Activated CD4-positive, alpha-beta T cell treated with anti-CD3 and anti-CD28 coated beads, Interleukin-2, amount 50 U/mL, for 4 hours (primary cell): ENCODE measurements at regions not wholly inside any gene's neighbourhood (a gene's known extent, or its start where the extent isn't known, plus 50 kb on each side); places are given as distances from the start of the nearest gene placed in this dataset.

Experiments
- DNase-seq, 2 experiments: peaks; one replicate each; pipeline ENCODE4 v3.0.0-alpha.2; 2020

DNA sequence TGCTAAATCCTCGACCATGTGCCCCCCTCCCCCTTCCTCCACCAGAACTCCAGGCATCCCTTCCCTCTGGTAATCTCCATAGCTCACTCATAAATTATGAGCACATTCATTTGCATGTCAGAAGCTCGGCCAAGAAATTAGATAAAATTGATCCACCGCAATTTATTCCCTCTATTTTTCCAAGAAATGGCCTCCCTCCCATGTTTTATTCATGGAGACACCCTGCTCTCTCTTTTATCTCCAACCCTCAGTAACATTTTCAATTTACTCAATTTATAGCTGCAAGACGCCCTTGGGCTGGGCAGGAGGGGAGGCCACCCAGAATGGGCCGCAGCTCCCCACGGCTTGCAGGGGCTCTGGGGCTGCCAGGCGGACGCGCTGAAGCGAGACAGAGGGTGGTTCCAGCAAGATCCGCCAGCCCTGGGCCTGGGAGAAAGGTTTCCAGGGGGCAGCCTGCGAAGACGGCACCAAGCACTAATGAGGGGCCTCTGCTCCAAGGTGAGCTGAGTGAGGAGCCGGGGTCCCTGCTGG is 54.7 kb upstream of the ZNF423 start:
- no peak for DNase-seq

DNA sequence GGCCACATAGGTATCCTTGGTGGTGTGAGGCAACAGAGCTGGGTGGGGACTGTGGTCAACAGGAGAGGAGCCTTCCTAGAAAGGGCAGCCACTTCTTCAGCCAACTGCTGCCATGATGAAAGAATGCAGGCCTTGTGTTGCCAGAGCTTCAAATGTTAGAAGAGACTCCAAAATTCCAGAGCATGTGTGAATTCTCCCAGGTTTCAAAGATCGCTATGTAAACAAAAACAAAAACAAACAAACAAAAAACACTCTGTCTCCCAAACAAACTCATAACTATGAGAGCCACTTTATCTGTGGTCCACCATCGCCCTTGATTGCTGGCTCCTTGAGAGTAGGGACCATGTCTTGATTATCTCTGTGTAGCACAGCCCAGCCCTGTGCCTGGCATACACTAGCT is 55.5 kb upstream of the ZNF423 start:
- no peak for DNase-seq

DNA sequence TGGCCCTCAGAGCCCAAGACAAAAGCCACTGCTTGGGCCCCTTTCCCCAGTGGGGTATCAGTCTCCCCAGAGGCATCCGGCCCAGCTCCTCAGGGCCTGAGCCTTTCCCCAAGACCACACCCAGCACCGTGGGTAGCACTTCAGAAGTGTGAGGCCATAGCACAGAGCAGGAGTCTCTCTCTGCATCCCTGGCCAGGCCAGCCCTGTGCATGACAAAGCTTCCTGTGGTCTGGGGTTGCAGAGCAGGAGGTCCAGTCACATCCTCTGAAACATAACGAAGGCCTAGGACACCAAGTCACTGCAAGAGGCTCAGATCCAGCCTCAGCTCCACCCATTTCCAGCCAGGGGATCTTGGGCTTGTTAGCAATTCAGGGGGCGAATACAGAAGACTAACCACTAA is 56.8 kb upstream of the ZNF423 start:
- no peak for DNase-seq

DNA sequence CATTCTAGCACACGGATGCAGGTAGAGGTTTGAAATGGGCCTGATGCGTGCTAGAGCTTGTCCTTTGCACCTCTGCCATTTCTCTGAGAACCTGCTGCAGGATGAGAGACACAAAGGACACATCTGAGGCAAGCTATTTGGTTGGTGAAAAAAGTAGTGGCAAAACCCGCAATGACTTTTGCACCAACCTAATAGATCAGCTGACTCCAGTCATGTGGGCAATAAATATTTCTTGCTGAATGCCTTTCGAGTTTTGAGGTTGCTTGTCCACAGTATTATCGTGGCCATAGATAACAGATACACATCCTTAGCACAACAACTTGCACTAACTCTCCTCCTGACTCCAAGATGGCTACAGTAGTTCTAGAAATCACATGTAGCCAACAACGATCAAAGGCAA is 57.8 kb upstream of the ZNF423 start:
- no peak for DNase-seq

DNA sequence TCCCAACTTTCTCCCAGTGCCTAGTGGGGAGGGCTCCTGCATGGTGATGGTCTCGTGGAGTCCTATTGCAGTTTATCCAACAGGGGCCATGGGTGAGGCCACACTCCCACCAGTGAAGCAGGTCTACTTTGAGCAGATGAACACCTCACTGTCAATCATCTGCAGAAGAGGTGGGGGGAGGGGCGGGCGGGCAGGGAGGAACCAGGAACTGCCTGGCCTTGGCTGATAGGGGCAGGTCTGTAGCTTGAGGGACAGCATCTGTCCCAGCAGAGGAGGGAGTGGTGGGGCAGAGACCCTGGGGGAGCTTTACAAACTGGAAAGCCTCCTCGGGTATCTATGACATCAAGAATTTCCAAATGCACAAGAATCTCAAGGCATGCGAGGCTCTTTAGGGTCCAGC is 58.7 kb upstream of the ZNF423 start:
- DNase-seq: no peak

DNA sequence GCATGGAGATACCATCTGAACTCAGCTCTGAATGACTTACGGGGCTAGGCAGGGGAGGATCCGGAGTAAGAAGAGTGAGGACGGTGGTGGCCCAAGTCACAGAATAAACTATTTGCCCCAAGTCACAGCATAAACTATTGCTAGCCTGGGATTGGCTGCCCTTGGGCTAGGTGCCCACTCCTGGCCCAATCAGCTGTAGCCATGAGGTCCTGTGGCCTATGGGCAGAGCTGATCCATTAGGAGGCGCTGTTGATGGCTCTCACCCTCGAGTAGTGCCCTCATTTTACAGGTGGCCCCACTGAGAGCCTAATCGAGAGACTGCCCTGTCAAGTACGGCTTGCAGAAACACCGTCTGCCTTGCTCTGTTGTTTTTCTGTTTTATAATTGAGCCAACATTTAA is 62.3 kb upstream of the ZNF423 start:
- no peak for DNase-seq

DNA sequence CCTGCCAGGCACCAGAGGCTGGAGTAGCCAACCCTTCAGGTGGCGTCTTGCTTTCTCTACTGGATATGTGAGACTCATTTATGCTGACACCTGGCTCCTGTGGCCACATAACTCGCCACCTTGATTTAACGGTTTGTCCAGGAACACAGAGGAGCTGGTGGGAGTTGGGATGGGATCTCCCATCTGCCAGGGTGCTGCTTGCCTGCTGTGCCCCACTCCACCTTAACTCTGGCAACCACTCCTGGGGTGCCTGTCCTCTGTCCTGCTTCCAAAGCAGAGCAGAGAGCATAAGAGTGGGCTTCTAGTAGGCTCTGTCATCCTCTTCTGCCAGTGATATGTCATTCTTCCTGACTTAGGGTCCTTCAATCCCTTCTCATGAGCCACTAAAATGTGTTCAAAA is 63.4 kb upstream of the ZNF423 start:
- DNase-seq: no peak

DNA sequence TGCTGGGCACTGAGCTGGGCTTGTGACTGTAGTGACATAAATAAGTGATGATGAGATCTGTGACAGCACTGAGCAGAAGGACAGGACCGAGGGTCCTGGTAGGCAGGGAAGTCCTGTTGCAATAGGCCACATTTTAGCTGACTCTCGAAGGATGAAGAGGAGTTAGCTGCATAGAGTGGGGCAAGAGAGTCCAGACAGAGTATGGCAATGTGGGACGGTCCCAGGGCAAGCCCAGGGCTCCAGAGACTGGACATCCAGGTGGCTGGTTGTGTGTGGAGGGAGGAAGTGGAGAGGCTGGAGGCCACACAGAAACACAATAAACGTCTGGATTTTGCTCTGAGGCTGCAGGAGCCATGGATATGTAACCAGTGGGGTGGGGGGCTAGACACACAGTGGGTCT is 64.5 kb upstream of the ZNF423 start:
- no peak for DNase-seq

DNA sequence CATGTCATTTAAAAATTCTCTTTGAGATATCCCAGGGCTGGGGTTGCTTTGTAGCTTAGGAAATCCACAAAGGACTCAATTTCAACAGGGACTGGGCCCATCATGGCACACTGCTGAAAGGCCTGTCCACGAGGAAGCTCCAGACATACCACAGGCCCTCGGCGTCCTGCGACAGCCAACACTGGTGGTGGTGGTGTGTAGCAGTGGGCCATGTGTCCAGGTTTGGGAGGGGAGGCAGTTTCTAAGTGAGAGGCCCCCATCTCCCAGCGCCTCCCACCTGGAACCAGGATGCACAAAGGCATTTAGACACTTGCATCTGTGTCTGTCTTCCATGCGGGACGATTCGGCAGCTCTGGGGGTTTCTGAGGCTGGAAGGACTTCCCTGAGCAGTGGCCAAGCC is 65.2 kb upstream of the ZNF423 start:
- no peak for DNase-seq

DNA sequence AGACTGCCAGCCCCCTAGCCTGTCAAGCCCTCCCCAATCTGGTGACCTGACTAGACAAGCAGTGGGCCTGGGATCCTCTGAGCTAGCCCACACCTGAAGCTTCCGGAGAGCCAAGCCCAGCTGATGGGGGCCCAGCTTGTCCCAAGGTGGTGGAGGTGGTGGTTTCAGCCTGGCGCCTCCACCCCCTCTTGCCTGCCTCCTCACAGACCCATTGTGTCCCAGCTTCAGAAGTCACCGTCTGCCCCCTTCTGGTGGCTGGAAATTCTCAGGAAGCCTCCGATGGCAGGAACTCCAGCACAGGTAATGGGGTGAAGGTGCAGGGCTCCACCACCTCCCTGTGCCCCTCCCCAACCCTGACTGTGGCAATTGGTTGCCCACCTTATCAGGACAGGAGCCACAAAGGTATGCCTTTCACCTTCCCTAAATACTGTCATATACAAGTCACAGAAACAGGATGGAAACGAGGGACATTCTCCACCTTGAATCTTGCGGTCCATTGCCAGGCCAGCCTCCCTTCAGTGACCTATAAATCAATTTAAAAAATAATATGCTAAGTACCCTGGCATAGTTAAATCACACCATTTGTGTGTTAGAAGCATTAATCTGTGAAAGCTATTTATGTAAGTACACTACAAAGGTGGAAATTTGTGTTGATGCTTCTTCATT is 66.0 kb upstream of the ZNF423 start:
- peak; percentile 34 to 35 for DNase-seq

DNA sequence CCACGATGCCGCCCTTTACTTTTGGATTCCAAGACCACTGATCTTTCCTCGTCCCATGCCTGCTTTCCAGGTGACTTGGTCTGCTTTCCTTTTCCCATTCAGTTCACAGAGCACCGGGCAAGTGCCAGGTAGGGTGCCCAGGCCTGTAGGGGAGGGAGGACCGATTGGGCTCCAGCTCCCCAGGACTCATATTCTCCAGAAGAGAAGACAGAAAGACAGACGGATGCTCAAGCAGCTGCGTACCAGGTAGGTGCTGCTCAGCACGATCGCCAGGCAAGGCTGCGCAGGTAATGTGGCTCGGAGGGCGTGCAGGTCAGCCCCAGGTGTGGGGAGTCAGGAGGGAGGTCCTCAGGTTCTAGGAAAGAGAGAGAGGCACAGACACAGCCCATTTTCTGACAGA is 67.5 kb upstream of the ZNF423 start:
- DNase-seq: no peak

DNA sequence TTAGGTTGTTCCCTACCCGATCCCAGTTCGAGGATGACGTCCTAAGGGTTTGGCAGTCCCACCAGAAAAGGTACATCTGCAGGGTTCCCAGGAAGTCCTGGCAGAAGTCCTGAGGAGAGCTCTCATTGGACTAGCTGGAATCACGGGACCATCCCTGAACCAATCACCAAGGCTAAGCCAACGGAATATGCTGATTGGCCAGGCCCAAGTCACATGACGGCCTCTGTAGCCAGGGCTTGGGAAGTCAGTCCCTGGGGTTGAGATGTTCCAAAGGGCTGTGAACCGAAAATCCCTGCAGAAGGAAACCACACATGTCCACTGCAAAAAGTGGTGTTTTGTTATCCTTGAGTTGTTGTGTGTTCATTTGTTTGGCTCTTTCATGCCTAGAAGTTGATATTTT is 68.2 kb upstream of the ZNF423 start:
- DNase-seq: no peak

DNA sequence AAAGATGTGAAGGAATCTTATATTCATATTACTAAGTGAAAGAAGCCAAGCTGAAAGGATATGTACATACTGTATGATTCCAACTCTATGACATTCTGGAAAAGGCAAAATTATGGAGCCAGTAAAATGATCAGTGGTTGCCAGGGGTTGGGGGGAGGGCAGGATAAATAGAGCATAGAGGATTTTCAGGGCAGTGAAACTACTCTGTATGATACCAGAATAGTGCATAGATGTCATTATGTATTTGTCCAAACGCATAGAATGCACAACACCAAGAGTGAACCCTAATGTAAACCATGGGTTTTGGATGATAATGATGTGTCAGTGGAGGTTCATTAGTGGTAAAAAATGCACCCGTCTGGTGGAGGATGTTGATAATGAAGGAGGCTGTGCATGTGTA is 71.0 kb upstream of the ZNF423 start:
- DNase-seq: no peak

DNA sequence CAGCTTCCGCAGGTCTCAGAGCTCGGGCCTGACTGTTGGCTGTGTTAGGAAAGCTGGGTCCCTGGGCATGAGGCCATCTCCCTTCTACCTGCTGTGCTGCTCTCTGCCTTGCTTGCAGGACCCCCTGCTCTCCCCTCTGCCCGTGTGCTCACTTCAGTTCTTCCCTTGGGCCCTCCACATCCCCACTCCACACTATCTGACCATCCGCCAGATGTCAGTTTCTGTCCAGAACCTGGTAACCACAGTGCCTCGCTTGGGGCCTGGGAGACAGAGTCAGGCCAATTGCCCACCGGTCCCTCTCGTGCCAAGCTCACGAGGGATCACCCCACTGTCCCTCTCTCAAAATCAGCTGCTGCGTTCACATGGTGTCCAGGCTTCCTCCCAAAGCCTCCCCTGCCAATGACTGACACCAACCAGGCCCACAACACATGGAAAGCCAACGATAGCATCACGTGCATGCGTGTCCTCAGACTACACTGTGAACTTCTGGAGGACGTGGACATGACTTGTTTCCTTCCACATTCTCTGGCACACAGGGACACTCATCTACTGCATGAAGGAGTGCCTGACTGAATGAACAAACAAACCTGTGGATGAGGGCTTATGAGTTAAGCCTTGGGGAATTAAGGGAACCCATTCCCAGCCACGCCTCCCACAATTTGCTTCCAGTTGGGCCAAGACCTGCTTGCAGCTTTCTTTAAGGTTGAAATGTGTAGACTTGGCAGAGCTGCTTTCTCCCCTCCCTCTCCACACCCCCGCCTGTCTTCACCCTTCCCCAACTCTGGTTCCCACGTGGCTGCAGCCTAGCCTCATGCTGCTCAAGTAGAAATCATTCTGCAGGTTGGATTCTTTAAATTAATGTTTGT is 72.5 kb upstream of the ZNF423 start:
- no peak for DNase-seq

DNA sequence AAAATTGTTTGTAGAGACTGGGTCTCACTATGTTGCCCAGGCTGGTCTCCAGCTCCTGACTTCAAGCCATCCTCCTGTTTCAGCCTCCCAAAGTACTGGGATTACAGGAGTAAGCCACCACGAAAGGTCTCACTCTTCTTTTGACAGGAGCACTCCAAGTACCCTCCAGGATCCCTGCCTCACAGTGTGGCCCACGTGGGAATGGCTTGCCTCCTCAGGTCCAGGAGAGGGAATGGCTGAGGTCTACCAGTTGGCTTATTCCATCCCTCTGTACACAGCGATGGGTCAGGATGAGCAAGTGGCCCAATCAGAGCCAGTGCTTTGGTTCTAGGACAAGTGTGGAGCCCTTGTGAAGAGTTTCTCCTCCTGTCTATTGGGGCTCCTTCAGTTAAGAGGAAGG is 73.7 kb upstream of the ZNF423 start:
- DNase-seq: no peak

DNA sequence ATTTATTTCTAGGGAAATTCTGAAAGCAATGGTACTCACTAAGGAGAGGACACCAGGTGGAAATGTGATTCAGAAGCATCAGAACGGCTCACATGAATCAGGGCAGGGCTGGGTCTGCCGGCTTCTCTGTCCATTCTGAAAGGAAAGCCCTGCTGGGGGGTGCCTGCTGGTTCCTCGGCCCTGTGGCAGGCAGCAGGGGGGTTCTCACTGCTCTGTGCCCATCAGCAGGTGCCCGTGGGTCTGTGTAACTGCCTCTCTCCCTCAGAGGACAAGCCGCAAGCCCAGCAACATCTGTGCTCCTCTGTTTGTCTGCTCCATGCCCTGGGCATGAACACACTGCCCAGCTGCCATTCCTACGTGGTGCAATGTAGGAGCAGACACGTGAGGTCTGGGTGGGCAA is 74.9 kb upstream of the ZNF423 start:
- DNase-seq: no peak

DNA sequence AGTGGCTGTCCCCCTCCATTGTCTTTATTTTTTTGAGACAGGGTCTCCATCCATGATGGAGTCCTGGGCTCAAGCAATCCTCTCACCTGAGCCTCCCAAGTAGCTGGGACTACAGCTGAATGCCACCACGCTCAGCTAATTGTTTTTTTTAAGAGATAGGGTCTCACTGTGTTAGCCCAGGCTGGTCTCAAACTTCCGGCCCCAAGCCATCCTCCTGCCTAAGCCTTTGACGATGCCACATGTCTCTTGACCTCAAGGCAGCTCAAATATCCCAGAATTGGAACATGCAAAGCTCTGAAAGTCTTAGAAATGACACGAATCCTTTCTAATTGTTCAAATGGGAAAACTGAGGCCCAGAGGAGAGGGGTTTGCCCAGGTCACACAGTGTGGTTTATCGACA is 75.4 kb upstream of the ZNF423 start:
- DNase-seq: no peak

DNA sequence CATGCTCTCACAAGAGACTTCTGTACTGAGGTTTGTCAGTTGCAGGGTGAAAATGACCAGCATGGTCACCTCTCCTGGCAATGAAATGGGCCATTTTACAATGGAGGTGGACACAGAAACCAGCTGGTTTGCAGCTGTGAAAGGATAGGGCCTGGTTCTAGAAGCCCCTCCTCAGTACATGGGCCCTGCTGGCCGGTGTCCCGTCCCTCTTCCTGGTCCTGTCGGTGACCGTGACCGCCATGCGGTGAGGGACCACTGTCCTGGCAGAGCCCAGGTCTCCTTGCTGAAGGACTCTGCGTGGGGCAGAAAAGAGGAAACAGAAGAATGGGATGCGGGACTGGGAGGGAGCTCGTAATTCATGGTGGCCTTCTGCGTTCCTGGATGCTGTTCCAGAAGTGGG is 76.0 kb upstream of the ZNF423 start:
- no peak for DNase-seq

DNA sequence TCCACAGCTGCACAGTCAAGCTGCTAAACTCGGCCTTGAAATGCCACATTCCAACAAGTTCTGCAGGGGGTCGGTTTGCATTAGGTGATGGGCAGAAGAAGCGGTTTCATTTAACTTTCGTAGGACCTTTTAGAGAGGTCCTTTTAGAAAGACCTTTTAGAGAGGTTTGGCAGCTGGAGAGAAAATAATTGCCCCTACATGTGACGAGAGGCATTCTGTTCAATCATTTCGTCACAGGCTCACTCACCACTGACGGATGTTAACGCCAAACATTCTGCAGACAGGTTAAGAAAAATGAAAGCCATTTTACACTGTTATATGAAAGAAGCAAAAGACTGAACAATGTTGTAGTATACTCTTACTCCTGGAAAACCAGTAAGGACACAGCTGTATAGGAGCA is 76.5 kb upstream of the ZNF423 start:
- no peak for DNase-seq

DNA sequence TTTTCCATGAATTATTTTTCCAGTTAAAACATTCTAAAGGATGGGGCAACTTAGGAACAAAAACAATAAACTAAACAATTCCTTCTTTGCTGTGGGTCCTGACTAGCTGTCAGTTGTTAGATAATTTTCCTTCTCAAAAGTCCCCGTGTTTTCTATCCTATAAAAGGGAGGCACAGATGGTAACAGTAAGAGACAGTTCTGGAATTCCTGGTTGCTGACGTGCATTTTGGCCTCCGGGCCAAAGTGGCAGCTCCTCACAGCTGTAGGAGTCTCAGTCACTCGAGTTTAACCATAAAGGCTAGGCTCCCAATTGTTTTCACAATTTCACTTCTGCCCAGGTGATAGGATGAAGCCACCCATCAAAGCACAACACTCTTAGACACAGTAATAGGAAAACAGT is 77.0 kb upstream of the ZNF423 start:
- no peak for DNase-seq

DNA sequence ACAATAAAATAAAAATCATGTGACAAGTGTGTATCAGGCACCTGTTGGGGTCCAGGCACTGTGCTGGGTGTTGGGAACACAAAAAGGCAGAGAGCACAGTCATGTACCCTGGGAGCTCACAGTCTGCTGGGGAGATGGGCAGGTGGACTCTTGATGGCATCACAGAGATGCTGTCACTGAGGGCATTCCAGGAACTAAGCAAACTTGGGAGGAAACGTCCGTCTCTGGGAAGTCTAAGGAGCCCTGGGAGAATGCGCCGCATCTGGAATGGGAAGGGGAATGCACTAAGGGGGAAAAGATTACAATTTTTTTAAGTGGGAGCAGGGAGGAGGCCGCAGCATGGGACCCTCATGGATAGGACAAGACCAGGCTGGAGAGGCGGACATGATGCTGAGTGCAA is 80.9 kb upstream of the ZNF423 start:
- no peak for DNase-seq

DNA sequence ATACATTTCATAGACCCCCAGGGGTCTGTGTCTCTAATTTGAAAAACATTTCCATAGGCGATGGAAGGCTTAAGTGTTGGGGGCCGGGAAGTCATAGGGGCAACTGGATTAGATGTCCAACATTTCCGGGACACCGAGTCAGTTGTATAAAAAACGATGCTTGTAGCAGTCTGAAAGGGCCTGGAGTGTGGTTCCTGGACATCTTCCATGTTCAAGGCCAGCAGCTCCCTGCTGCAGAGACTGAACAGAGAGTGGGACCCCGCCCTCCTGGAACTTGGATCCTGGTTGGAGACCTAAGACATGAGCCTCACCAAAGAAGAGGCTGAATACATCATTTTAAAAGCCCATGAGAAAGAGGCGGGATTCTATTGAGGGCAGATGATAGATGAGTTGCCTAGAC is 82.0 kb upstream of the ZNF423 start:
- no peak for DNase-seq

DNA sequence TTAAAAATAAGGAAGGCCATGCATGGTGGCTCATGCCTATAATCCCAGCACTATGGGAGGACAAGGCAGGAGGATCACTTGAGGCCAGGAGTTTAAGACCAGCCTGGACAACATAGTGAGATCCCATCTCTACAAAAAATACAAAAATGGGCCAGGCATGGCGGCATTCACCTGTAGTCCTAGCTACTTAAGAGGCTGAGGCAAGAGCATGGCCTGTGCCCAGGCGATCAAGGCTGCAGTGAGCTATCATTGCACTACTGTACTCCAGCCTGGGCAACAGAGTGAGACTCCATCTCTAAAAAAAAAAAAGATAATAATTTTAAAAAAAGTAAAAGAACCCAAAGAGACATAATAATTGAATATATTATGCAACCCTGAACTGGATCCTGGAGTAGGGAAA is 83.6 kb upstream of the ZNF423 start:
- DNase-seq: no peak

DNA sequence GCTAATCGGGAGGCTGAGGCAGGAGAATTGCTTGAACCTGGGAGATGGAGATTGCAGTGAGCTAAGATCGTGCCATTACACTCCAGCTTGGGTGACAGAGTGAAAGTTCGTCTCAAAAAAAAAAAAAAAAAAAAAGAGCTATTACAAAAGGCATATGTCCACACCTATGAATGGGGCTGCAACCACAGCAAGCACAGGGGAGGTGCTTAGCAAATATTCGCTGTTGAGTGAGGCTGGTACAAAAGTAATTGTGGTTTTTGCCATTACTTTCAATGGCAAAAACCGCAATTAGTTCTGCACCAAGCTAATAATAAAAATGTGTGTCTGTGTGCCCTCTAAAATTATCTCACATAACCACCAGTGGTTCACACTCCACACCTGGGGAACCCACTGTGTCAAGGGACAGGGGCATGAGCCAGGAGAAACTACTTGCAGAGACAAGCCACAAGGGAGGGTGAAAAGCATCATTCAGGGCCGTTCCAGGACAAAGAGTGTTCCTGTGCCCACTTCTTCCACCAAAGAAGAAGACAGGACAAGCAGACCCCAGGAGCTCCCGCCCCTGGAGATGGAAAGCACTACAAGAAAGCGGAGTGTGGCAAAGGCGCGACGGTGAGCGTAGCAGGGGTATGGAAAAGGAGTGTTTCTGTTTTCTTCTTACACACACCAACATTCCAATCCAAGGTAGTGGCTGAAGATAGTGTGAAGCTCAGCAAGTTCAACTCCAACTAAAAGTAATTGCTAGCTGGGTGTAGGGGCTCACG is 84.4 kb upstream of the CNEP1R1 start:
- no peak for DNase-seq
